T-helper 17 cell (primary cell): ENCODE measurements at regions not wholly inside any gene's neighbourhood (a gene's known extent, or its start where the extent isn't known, plus 50 kb on each side); places are given as distances from the start of the nearest gene placed in this dataset.
"Not testable (repeated sequence)": the region's sequence is repeated elsewhere in the genome, so short reads cannot be mapped to it uniquely, and the experiment has no call there.

Experiments
- ATAC-seq: fragments of 150-1000 bp; cut with Tn5 transposase; 2 replicates; pipeline ENCODE4 v1.10.0; 2021; ENCODE audit warnings: mild to moderate bottlenecking, moderate library complexity
- DNase-seq, 3 donors: peaks; one replicate each; pipeline versions ENCODE4 v3.0.0 to v3.0.0-alpha.2; 2020 to 2021
- H3K9me3 ChIP-seq: one replicate; pipeline ENCODE4 v1.7.0; 2013; ENCODE audit warnings: low read length, mild to moderate bottlenecking; ENCODE audit not compliant: control insufficient read depth, poor library complexity, severe bottlenecking
- H3K27ac Mint-ChIP-seq: one replicate; pipeline ENCODE4 v1.8.0; 2022; ENCODE audit warnings: mild to moderate bottlenecking, moderate library complexity, mixed read lengths
- H3K27me3 Mint-ChIP-seq: one replicate; pipeline ENCODE4 v1.8.0; 2022; ENCODE audit warnings: mixed read lengths
- H3K36me3 Mint-ChIP-seq: one replicate; pipeline ENCODE4 v1.8.0; 2022; ENCODE audit warnings: low read depth, mixed read lengths
- H3K4me1 Mint-ChIP-seq: one replicate; pipeline ENCODE4 v1.8.0; 2022; ENCODE audit warnings: mild to moderate bottlenecking, mixed read lengths
- H3K4me3 Mint-ChIP-seq: one replicate; pipeline ENCODE4 v1.8.0; 2022; ENCODE audit warnings: mild to moderate bottlenecking, moderate library complexity, mixed read lengths

GRCh38 chr13:111064661-111065060 is 50.4 kb upstream of the ARHGEF7 start:
- H3K9me3 ChIP-seq, result no peaks in the 10 kb centered on the region
- no peak for ATAC-seq
- peaks cover 73% of the 10 kb centered on the region for H3K27me3 Mint-ChIP-seq
- DNase-seq, result no peak
- H3K4me1 Mint-ChIP-seq, result peaks cover 11% of the 10 kb centered on the region
- no peak overlapping the region for H3K27ac Mint-ChIP-seq
- peak overlapping the region; percentile 56 for H3K4me3 Mint-ChIP-seq
- H3K36me3 Mint-ChIP-seq, result peaks cover 7% of the 10 kb centered on the region

GRCh38 chr13:111062966-111063365 is 52.1 kb upstream of the ARHGEF7 start:
- H3K4me1 Mint-ChIP-seq, result peaks cover 11% of the 10 kb centered on the region
- H3K27me3 Mint-ChIP-seq, result peaks cover 73% of the 10 kb centered on the region
- no peak overlapping the region for H3K4me3 Mint-ChIP-seq
- H3K36me3 Mint-ChIP-seq, result peaks cover 10% of the 10 kb centered on the region
- H3K9me3 ChIP-seq, result no peaks in the 10 kb centered on the region
- H3K27ac Mint-ChIP-seq, result no peak overlapping the region
- DNase-seq (no peak), ATAC-seq (no peak)

GRCh38 chr13:111062305-111062704 is 52.8 kb upstream of the ARHGEF7 start:
- Mint-ChIP-seq H3K27ac (no peak overlapping the region), H3K27me3 (peaks cover 75% of the 10 kb centered on the region), H3K36me3 (peaks cover 10% of the 10 kb centered on the region), H3K4me3 (no peak overlapping the region), H3K4me1 (peaks cover 11% of the 10 kb centered on the region)
- no peak for ATAC-seq
- DNase-seq, result no peak
- no peaks in the 10 kb centered on the region for H3K9me3 ChIP-seq

GRCh38 chr13:111061358-111062045 is 53.6 kb upstream of the ARHGEF7 start:
- H3K27ac Mint-ChIP-seq, result no peak overlapping the region
- H3K4me1 Mint-ChIP-seq, result peaks cover 9% of the 10 kb centered on the region
- no peaks in the 10 kb centered on the region for H3K9me3 ChIP-seq
- H3K36me3 Mint-ChIP-seq, result peaks cover 10% of the 10 kb centered on the region
- ATAC-seq, result no peak
- no peak overlapping the region for H3K4me3 Mint-ChIP-seq
- peaks cover 79% of the 10 kb centered on the region for H3K27me3 Mint-ChIP-seq
- no peak for DNase-seq

- H3K9me3 ChIP-seq, result no peaks in the 10 kb centered on the region
- H3K36me3 Mint-ChIP-seq, result peaks cover 14% of the 10 kb centered on the region
- ATAC-seq, result no peak
- H3K4me1 Mint-ChIP-seq, result peaks cover 10% of the 10 kb centered on the region
- no peak overlapping the region for H3K4me3 Mint-ChIP-seq
- no peak for DNase-seq
- no peak overlapping the region for H3K27ac Mint-ChIP-seq
- peaks cover 79% of the 10 kb centered on the region for H3K27me3 Mint-ChIP-seq
Observed at GRCh38 chr13:111060237-111060919, 54.7 kb upstream of the ARHGEF7 start.

GRCh38 chr13:111058796-111059506 is 56.2 kb upstream of the ARHGEF7 start:
- no peak for ATAC-seq
- peaks cover 8% of the 10 kb centered on the region for H3K36me3 Mint-ChIP-seq
- no peaks in the 10 kb centered on the region for H3K9me3 ChIP-seq
- H3K4me1 Mint-ChIP-seq, result peaks cover 8% of the 10 kb centered on the region
- no peak overlapping the region for H3K4me3 Mint-ChIP-seq
- DNase-seq, result no peak
- no peak overlapping the region for H3K27ac Mint-ChIP-seq
- H3K27me3 Mint-ChIP-seq, result peaks cover 70% of the 10 kb centered on the region

- H3K27ac Mint-ChIP-seq, DNase-seq, H3K4me1 Mint-ChIP-seq, H3K9me3 ChIP-seq, H3K4me3 Mint-ChIP-seq, H3K36me3 Mint-ChIP-seq, ATAC-seq: not testable (repeated sequence)
- peaks cover 65% of the 10 kb centered on the region for H3K27me3 Mint-ChIP-seq
Observed at GRCh38 chr13:111058339-111058738, 56.8 kb upstream of the ARHGEF7 start.

GRCh38 chr13:111051726-111052232 is 63.3 kb upstream of the ARHGEF7 start:
- H3K4me1 Mint-ChIP-seq, DNase-seq, H3K4me3 Mint-ChIP-seq, ATAC-seq, H3K36me3 Mint-ChIP-seq, H3K9me3 ChIP-seq, H3K27ac Mint-ChIP-seq: not testable (repeated sequence)
- H3K27me3 Mint-ChIP-seq, result peaks cover 27% of the 10 kb centered on the region

GRCh38 chr13:111051041-111051725 is 63.9 kb upstream of the ARHGEF7 start:
- ATAC-seq (no peak), DNase-seq (no peak)
- Mint-ChIP-seq H3K4me1 (peaks cover 7% of the 10 kb centered on the region), H3K4me3 (no peak overlapping the region), H3K27ac (no peak overlapping the region), H3K36me3 (peaks cover 4% of the 10 kb centered on the region), H3K27me3 (peaks cover 23% of the 10 kb centered on the region)
- H3K9me3 ChIP-seq, result no peaks in the 10 kb centered on the region

- no peaks in the 10 kb centered on the region for H3K36me3 Mint-ChIP-seq
- H3K4me3 Mint-ChIP-seq, result no peak overlapping the region
- peaks cover 5% of the 10 kb centered on the region for H3K4me1 Mint-ChIP-seq
- no peak overlapping the region for H3K27ac Mint-ChIP-seq
- ATAC-seq (no peak), DNase-seq (no peak)
- H3K27me3 Mint-ChIP-seq, result peaks cover 16% of the 10 kb centered on the region
- H3K9me3 ChIP-seq, result no peaks in the 10 kb centered on the region
Observed at GRCh38 chr13:111050539-111050879, 64.6 kb upstream of the ARHGEF7 start.

- ATAC-seq, result no peak
- no peak for DNase-seq
- Mint-ChIP-seq H3K27ac (no peak overlapping the region), H3K4me1 (peaks cover 5% of the 10 kb centered on the region), H3K4me3 (no peak overlapping the region), H3K36me3 (no peaks in the 10 kb centered on the region), H3K27me3 (peaks cover 11% of the 10 kb centered on the region)
- no peaks in the 10 kb centered on the region for H3K9me3 ChIP-seq
Observed at GRCh38 chr13:111049791-111050538, 65.1 kb upstream of the ARHGEF7 start.

GRCh38 chr13:111048387-111048786 is 66.7 kb upstream of the ARHGEF7 start:
- no peaks in the 10 kb centered on the region for H3K9me3 ChIP-seq
- no peak for DNase-seq
- H3K36me3 Mint-ChIP-seq, result no peaks in the 10 kb centered on the region
- no peak overlapping the region for H3K27ac Mint-ChIP-seq
- H3K4me1 Mint-ChIP-seq, result peaks cover 10% of the 10 kb centered on the region
- peaks cover 14% of the 10 kb centered on the region for H3K27me3 Mint-ChIP-seq
- ATAC-seq, result no peak
- no peak overlapping the region for H3K4me3 Mint-ChIP-seq
